ENCODE measurements at regions not wholly inside any gene's neighbourhood (a gene's known extent, or its start where the extent isn't known, plus 50 kb on each side); places are given as distances from the start of the nearest gene placed in this dataset.

- POLR2A ChIA-PET: no interaction called here
- no peaks in the 10 kb centered on the region for H3K27me3 ChIP-seq (replicated peaks in 1 of 4; ENCODE audit: control extremely low read depth in 1 of 4, control insufficient read depth in 3 of 4, insufficient read depth in 4 of 4, low read length in 3 of 4)
- H3K9ac ChIP-seq (ENCODE audit: low read length): no peak overlapping the region
- H3K36me3 ChIP-seq (replicated peaks in 1 of 2; ENCODE audit: control extremely low read depth in 1 of 2, control insufficient read depth in 1 of 2, extremely low read depth in 1 of 2, insufficient read depth in 2 of 2, low read length in 1 of 2): no peaks in the 10 kb centered on the region
- no peak overlapping the region for H2AFZ ChIP-seq (ENCODE audit: insufficient read depth, low read depth, low read length, poor library complexity, severe bottlenecking)
- no peak overlapping the region for H3K4me2 ChIP-seq (replicated peaks; ENCODE audit: low read depth, low read length, poor library complexity, severe bottlenecking)
- ATAC-seq (ENCODE audit: low read depth) (no peak), DNase-seq (no peak)
- Mint-ChIP-seq H3K27me3 (no peaks in the 10 kb centered on the region), H3K9me3 (ENCODE audit: insufficient read depth) (no peaks in the 10 kb centered on the region), H3K4me1 (no peaks in the 10 kb centered on the region), H3K4me3 (no peak overlapping the region), H3K27ac (no peak overlapping the region)
- H3K4me3 ChIP-seq (ENCODE audit: control extremely low read depth in 1 of 5, extremely low read depth in 1 of 5, insufficient read depth in 1 of 5, low read depth in 2 of 5, low read length in 4 of 5): no peak overlapping the region
- no peak overlapping the region for H3K27ac ChIP-seq (ENCODE audit: low read length in 2 of 2)
- no peaks in the 10 kb centered on the region for H3K9me3 ChIP-seq (ENCODE audit: control extremely low read depth in 1 of 3, control insufficient read depth in 2 of 3, insufficient read depth in 1 of 3, low read length in 2 of 3)
- no peak for TF ChIP-seq EZH2 (IDR thresholded peaks at IDR 0.05; ENCODE audit: borderline replicate concordance, insufficient read depth, low read depth, low read length, poor library complexity, severe bottlenecking)
- CTCF ChIA-PET: no interaction called here
- no peaks in the 10 kb centered on the region for H4K20me1 ChIP-seq (ENCODE audit: control insufficient read depth, insufficient read depth, low read length, poor library complexity, severe bottlenecking)
- H3K79me2 ChIP-seq (ENCODE audit: control insufficient read depth, insufficient read depth, low read length): no peaks in the 10 kb centered on the region
- intact Hi-C loops (cut with micrococcal nuclease): no loop called here
- H3K4me1 ChIP-seq (ENCODE audit: control insufficient read depth in 2 of 2, insufficient read depth in 2 of 2, low read length in 2 of 2): no peaks in the 10 kb centered on the region
- WGBS (ENCODE audit: insufficient coverage): no CpG with 5 or more reads among the region's 2 CpGs
These were observed 280.3 kb downstream of the BCAT1 start for GRCh38 chr12:24668563-24668962.

GRCh38 chr12:24664161-24664880 is 284.6 kb downstream of the BCAT1 start:
- Mint-ChIP-seq H3K4me1 (no peaks in the 10 kb centered on the region), H3K4me3 (no peak overlapping the region), H3K27me3 (no peaks in the 10 kb centered on the region), H3K27ac (no peak overlapping the region), H3K9me3 (ENCODE audit: insufficient read depth) (no peaks in the 10 kb centered on the region)
- no peak for DNase-seq
- no peak for ATAC-seq (ENCODE audit: low read depth)
- Histone ChIP-seq H3K79me2 (ENCODE audit: control insufficient read depth, insufficient read depth, low read length) (no peaks in the 10 kb centered on the region), H4K20me1 (ENCODE audit: control insufficient read depth, insufficient read depth, low read length, poor library complexity, severe bottlenecking) (no peaks in the 10 kb centered on the region), H3K4me3 (ENCODE audit: control extremely low read depth in 1 of 5, extremely low read depth in 1 of 5, insufficient read depth in 1 of 5, low read depth in 2 of 5, low read length in 4 of 5) (no peak overlapping the region), H3K4me1 (ENCODE audit: control insufficient read depth in 2 of 2, insufficient read depth in 2 of 2, low read length in 2 of 2) (no peaks in the 10 kb centered on the region), H3K36me3 (replicated peaks in 1 of 2; ENCODE audit: control extremely low read depth in 1 of 2, control insufficient read depth in 1 of 2, extremely low read depth in 1 of 2, insufficient read depth in 2 of 2, low read length in 1 of 2) (no peaks in the 10 kb centered on the region), H3K4me2 (replicated peaks; ENCODE audit: low read depth, low read length, poor library complexity, severe bottlenecking) (no peak overlapping the region), H3K27ac (ENCODE audit: low read length in 2 of 2) (no peak overlapping the region), H2AFZ (ENCODE audit: insufficient read depth, low read depth, low read length, poor library complexity, severe bottlenecking) (no peak overlapping the region), H3K9me3 (ENCODE audit: control extremely low read depth in 1 of 3, control insufficient read depth in 2 of 3, insufficient read depth in 1 of 3, low read length in 2 of 3) (no peaks in the 10 kb centered on the region), H3K27me3 (replicated peaks in 1 of 4; ENCODE audit: control extremely low read depth in 1 of 4, control insufficient read depth in 3 of 4, insufficient read depth in 4 of 4, low read length in 3 of 4) (no peaks in the 10 kb centered on the region), H3K9ac (ENCODE audit: low read length) (no peak overlapping the region)
- no peak for TF ChIP-seq CTCF (IDR thresholded peaks at IDR 0.05)
- no peak for TF ChIP-seq EZH2 (IDR thresholded peaks at IDR 0.05; ENCODE audit: borderline replicate concordance, insufficient read depth, low read depth, low read length, poor library complexity, severe bottlenecking)
- intact Hi-C loops (cut with micrococcal nuclease): no loop called here
- WGBS (ENCODE audit: insufficient coverage): 92% methylated on average over 4 of the region's 9 CpGs
- ChIA-PET CTCF (no interaction called here), POLR2A (no interaction called here)
